SK-N-SH treated with all-trans-retinoic acid at 6 μM for 48 hours (cell line): ENCODE measurements at regions not wholly inside any gene's neighbourhood (a gene's known extent, or its start where the extent isn't known, plus 50 kb on each side); places are given as distances from the start of the nearest gene placed in this dataset.

Experiments
- PPARA ChIP-seq: fragments of 250-450 bp; sonication (Bioruptor Pico); IDR thresholded peaks from 2 replicates; pipeline ENCODE4 v1.5.0; 2020; ENCODE audit warnings: mild to moderate bottlenecking, borderline replicate concordance
- ZC3H10 ChIP-seq: fragments of 250-450 bp; sonication (Bioruptor Pico); IDR thresholded peaks from 2 replicates; pipeline ENCODE4 v1.5.1; 2021; ENCODE audit warnings: mild to moderate bottlenecking, moderate library complexity
- TF ChIP-seq, protein P1 (sequence below): fragments of 250-450 bp; sonication (Bioruptor Pico); IDR thresholded peaks from 2 replicates; pipeline ENCODE4 v1.8.0; 2020; ENCODE audit warnings: mild to moderate bottlenecking, moderate library complexity, borderline replicate concordance

DNA sequence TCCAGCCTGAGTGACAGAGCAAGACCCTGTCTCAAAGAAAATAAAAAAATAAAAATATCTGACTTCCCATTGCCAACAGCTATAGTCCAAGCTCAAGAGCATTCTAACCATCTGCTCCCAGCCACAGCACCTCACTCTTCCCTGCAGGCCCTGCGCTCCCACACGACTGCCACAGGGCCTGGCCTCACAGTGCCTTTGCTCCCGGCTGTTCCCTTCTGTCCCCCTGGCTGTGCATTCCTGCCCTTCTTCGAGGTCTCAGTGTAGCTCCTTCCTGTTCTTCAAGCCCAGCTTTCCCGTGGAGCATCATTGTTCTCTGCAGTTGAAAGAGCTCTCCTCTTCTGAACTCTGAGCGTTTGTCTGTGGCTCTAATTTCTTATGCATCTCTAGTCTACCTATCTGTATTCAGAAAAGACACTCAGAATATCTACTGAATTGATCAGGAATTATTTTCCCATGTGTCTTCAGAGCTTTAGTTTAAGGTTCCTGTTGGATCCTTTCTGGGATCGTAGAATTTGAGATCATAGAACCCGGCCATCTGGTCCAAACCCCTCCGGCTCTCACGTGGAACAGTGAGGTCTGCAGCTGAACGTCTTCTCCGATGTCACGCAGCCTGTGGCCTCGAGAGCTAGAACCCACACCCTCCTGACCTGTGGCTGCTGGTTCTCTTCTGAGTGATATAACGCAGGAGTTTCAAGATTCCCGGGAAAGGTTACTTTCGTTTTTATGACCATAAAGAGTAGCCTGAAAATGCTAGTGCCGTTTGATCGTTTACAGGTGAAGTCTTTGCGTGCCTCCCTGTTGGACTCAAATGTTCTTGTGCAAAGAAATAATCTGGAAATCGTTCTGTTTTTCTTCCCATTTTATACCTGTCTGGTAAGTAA lies 54.4 kb downstream of the DOP1B start:
- TF ChIP-seq, protein P1, sequence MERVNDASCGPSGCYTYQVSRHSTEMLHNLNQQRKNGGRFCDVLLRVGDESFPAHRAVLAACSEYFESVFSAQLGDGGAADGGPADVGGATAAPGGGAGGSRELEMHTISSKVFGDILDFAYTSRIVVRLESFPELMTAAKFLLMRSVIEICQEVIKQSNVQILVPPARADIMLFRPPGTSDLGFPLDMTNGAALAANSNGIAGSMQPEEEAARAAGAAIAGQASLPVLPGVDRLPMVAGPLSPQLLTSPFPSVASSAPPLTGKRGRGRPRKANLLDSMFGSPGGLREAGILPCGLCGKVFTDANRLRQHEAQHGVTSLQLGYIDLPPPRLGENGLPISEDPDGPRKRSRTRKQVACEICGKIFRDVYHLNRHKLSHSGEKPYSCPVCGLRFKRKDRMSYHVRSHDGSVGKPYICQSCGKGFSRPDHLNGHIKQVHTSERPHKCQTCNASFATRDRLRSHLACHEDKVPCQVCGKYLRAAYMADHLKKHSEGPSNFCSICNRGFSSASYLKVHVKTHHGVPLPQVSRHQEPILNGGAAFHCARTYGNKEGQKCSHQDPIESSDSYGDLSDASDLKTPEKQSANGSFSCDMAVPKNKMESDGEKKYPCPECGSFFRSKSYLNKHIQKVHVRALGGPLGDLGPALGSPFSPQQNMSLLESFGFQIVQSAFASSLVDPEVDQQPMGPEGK (CRISPR knock-in tag): no peak
- TF ChIP-seq ZC3H10 (no peak), PPARA (CRISPR knock-in tag) (no peak)
